GM18520 (cell line): ENCODE measurements at regions not wholly inside any gene's neighbourhood (a gene's known extent, or its start where the extent isn't known, plus 50 kb on each side); places are given as distances from the start of the nearest gene placed in this dataset.

ENCODE experiments used
- ATAC-seq: cut with Tn5 transposase; IDR thresholded peaks from one replicate; pipeline ENCODE4 v1.9.1; 2021; ENCODE audit not compliant: unreplicated experiment

DNA sequence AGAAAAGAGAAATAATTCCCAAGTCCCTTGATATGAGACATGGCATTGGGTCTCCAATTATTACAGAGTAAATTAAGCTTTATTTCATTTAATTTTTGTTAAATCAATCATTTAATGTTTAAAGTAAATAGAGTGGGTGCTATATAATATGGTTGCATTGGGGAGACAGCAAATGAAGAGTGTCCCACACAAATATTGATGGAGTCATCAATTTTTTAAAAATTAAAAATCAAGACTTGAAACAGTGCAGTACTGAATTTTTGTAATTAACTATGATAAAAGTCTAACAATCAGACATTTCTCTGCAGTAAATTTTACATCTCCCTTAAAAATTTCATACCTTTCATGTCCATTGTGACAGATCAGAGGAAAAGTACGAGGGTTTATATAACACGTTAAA is 193.9 kb upstream of the ID4 start:
- no peak for ATAC-seq

DNA sequence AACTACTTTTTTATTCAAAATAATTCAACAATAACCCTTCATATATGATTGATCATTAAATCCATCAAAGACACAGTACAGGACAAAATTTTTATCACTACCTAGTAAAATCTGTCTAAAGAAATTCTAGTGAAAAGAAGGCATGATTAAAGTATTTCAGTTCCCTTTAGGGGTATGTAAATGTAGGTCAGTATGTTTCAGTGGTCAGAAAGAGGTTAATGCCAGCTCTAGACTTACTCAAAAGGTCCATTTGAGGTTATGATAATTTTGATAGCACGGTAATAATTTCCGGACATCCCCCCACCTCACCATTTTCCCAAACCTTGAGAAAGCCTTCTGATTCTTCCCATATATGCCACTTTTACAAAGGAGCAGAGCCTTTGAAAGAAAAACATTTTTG is 193.5 kb upstream of the ID4 start:
- no peak for ATAC-seq

DNA sequence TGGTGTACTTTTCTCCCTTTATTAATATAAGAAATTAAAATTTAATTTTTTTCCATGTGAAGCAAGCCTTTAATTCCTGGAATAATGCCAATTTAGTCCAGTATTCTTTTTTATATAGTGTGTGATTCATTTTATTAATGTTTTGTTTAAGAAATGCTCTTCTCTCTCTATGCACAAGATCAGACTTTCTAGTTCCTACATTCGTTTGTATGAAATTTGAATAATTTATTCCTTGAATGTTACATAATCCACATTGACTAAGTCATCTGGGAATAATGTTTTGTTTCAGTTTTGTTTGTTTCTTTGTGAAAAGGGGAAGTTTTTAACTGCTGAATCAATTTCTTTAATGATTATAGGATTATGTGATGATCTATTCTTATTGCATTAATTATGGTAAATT is 181.4 kb upstream of the ID4 start:
- no peak for ATAC-seq

DNA sequence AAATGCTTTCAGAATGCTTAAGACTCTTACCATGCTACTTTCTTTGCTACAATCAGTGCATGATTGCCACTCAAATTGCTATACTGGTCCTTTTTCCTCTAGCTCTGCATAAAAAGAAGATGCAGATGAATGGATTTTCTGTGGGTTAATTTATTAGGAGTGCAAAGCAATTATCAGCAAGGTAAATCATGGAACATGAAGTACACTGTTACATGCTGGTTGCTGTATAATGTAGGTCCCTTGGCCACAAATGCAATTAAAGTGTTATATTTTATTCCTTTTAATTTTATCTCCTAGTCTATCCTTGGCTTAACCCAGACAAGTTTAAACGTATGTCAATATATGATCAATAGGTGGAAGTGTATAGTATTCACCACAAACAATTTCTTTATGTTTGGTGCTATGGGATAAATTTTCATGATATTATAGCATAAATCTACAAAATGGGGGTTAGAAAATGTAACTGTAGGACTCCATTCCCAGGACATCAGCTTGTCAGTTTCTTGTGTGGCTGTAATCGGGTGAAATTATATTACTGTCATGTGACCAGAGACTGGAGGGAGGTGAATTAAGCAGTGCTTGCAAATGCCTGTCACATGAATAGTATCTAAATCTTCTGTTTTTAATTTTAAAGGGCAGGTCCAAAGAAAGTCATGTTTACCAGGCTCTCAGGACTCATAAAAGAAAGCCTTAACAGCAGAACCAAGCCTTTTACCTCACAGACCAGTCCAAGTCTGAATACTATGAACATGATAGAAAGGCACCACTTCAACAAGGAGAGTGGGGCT is 176.9 kb upstream of the ID4 start:
- no peak for ATAC-seq

DNA sequence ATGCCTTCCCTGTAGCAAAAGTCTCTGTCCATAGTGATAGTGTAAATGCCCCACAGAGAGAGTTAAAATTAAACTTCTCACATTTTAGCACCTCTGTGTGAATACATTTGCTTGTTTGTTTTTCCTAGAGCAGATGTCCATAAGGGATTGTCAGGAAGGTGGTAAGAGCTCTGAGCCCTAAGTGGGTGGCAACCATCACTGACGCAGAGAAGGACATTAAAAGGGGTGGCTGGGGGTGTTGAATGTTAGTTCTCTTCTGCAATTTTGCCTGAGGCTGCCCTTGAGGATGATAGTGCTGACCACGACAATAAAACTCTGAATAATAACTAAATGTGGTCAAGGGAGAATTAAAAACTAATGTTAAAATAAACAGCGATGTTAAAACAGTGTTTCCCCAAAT is 174.3 kb upstream of the ID4 start:
- ATAC-seq, result no peak

DNA sequence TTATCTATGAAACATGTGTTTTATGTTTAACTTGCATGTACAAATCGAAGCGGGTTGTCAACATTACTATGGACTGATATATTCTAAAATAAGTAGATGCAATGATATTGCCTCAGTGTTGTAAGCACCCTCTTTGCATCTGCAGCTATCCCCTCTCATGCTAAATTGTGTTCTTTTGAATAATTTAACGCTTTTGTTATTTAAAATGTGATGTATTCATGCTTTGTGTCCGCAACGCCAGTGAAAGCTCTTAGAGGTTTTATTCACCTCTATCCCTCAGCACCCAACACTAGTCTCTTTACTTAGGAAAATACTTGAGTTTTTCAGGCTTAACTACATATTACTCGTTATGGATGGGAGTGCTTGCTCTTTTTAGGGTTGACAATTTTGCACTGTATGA is 173.7 kb upstream of the ID4 start:
- no peak for ATAC-seq

DNA sequence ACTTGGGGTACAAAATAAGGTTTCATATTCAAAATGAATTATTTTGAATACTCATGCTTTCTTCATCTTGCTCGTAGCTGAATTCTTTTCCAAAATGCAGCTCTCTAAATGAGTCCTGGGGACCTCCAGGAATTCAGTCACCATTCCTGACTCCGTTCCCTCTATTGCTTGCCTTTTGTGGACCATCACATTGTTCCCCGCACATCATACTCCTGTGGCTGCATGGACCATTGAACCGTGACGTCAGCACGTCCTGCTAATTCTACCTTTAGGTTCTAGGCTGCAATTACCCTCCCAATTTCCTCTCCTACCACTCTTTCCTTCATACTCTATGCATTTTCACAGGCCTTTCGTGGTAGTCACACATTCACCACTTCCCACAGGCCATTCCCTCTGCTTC is 173.1 kb upstream of the ID4 start:
- ATAC-seq, result no peak

DNA sequence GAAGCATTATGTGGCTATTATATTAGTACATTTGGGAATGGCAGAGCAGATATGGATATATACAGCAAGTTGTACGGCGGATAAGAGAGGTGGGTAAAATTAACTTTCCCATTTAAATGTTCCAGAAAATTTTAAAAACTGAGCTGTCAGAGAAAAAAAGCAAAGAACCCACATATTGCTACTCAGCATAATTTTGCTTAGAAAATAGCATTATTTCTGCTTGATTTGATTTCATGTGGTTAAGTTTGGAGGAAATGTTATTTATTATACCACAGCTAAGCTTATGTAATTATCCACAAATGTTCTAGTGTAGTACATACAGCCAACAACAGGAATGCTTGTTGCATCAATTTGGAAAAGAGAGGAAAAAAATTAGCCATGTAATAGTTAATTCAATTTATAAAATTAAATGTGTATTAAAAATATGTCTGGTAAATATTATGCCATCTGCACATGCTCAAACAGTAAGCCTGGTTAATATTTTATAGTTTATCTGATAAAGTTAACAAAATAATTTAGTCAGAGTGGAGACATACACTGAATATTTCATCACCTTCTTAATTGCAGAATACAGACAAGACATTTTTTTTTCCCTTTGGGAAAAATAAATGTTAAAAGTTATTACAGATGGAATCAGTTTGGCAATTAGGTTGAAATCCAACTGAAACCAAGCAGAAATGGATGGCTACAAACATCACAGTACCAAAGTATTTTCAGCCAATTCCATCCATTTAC is 172.1 kb upstream of the ID4 start:
- ATAC-seq, result no peak

DNA sequence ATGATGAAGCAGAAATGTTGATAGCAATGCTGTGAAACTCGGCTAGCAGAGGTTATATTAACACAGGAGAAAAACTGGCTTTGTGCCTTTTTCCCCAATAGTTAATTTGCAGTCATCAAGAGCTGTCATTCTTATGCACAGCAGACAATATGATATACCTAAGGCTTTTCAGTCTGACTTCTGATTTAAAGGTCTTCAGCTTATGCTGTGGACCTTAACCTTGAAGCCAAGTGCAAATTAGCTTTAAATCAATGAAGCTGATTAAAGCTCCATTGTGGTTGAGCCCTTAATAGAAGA is 171.6 kb upstream of the ID4 start:
- no peak for ATAC-seq

DNA sequence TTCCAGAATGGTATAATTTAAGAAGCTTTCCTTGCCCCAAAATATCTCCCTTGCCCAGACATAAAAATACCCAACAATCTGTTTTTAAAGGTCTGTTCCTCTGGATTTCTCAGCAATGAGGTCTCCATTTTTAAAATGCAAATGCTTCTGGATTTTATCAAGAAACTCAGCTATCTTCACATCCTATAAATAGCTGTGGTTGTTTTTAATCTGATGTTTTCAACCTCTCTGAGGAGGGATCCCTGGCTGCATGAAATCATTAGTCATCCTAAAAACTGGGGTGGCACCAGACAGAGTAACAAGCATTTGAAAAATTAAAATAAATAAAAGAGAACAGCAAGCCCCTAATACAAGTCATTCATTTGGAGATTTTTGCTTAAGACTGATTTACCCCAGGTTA is 168.5 kb upstream of the ID4 start:
- ATAC-seq, result no peak

DNA sequence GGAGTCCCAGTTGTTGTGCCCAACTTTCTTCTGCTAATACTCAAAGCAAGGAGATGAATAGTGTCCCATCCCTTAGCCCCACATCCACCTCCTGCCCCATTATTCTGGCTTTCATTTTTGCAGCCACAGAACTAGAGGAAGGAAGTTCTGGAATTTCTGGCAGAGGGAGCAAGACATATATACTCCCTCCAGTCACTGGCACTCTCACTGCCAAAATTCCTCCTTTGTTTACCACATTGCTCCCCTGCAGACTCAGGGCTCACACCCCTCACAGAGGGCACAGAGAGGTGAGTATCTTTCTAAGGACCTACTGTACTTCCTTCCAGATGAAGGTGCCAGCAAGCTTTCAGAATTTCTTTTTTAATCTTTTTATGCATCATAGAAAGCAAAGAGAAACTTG is 168.0 kb upstream of the ID4 start:
- ATAC-seq, result no peak

DNA sequence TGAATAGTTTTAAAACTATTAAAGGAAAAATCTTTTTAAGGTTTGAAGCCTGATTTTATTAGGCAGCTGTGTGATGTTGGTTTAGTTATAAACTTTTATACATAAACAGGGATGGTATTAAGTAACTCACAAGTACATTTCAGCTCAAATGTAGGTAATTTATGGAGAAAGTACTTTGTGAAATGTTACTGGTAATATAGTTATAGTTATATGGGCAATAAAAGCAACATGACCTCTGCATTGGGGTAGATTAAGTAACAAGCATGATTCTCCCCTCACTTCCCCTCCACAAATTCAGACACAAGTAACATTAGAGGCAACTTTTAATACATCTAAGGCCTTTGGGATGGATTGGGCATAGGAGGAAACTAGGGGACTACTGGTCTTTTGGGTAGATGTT is 154.3 kb upstream of the ID4 start:
- ATAC-seq, result no peak

DNA sequence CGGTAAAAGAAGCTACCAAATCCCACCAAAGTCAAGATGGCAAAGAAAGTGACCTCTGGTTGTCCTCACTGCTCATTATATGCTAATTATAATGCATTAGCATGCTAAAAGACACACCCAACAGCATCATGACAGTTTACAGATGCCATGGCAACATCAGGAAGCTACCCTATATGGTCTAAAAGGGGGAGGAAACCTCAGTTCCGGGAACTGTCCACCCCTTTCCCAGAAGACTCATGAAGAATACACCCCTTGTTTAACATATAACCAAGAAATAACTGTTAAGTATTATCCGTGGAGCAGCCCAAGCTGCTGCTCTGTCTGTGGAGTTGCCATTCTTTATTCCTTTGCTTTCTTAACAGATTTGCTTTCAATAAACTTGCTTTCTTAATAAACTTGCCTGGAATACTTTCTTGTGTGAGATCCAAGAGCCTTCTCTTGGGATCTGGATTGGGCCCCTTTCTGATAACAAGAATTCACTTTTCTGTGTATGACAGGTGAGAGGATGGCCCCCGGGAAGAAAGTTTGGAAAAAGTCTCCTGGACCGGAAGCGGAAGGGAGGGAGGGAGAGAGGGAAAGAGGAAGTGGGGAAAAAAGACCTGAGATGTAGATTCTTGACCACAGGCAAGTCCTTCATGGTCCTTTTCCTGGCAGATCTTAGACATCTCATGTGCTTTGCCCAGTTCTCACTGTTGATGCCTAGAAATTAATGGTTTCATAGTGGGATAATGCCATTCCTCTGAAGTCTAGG is 146.7 kb upstream of the ID4 start:
- no peak for ATAC-seq

DNA sequence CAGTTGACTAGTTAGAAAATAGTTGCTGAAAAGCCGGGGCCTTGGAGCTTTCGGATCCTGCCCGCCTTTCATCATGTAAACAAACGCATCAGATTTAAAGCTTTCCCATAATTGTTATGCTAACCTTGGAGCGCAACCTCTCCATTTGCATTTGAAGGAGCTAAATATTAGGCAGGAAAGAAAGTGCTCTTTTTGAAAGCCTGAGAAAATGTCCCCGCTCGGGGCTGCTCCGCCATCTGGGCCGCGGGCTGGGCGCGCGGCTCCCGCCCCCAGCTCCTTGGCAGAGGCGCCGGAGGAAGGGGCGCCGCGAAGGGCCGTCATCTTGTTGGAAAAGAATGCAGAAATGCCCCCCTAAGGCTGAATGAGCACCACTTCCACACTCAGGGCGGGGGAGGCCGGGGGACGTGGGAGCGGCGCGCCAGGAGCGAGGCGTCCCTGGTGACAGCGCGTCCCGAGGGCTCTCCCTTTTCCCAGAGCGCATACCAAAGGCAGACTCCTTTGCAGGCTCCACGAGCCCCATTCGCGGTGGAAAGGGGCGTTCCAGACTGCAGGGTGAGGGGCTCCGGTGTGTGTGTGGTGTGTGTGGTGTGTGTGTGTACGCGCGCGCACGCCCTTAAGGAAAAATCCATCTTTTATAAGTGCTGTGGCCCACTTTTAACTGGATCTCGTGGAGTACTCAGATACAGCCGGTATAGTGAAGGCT is 145.6 kb upstream of the ID4 start:
- no peak for ATAC-seq

DNA sequence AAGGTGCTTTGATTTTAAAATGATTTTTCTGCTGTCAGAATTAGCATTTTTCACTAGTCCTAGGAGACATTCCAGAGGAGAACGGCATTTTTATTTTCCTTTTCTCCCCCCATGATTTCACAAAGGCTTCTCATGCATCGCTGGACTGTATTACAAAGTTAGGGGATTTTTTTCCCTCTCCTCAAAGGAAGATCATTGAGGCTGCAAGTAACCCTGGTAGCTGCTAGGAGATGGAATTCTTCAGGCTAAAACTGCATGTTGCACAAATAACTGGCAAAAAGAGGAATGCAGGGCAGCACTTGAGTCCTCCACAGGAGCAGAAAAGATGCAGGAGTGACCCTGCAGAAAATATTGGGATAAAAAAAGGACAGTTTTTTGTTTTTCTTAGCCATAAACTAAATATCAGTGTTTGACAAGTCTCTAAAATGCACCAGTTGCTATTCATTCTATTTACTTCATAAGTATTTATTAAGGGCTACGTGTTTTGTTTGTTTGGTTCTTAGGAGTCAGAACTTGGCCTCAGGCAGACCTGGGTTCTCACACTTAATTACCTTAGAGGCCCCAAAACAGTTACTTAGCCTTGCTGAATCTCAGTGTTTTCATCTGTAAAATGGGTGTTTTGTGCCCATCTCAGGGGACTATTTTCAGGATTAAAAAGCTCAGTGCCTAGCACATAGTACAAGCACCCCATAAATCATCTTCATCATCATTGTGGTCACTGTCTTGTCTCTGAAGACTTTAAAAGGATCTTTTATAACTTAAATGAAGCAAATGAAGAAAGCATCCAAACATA is 144.5 kb upstream of the ID4 start:
- no peak for ATAC-seq

DNA sequence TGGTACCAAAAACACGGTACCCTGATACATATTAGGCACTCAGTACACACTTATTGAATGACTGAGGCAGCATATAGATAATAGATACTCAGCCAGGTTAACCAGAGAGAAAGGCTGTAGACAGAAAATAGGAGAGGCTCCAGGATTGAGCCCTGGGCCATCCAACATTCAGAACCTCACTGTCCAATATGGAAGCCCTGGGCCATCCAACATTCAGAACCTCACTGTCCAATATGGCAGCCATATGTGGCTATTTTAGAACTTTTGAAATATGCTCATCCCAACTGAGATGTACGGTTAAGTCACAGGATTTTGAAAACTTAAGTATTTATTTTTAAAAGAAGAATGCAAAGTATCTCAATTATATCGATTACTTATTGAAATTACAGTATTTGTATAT is 142.5 kb upstream of the ID4 start:
- no peak for ATAC-seq

DNA sequence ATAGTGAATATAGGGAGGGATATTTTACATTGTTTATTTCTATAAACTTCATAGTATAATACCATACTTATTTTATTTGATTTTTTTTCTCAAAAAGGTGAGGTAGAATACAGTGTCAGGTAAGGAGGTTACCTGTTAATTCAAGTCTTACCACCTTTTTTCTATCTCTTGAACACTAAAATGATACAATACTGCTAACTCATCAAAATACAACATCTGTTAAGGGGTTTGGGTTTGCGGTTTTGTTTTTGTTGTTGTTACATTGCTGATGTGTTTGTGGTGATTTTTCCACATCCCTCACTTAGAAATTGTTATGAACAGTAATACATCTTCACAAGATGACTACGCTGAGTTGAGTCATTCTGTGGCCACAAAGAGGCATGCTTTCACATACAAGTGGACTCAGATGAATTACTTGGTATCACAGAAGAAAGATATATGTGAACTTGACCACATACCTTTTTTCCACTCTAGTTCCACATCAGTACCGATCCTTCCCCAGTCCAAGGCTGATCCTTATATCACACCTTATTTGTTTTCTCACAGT is 139.4 kb upstream of the ID4 start:
- no peak for ATAC-seq

DNA sequence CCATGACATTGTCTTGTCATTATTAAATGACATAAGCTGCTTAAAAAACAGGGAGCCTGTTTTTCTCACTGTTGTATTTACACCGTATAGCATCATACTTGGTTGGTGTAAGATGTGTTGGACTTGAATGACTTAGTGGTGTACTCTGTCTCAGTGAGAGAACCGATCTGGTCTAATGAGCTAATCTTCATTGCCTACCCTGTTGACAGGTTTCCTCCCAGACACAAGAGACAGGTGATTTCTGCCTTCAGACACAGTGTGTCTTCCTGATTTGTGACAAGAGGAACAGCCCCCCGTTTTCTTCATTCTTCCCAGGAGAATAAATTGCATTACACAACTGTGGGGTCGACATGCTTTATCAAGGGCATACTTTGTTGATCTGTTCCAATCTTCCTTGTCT is 137.2 kb upstream of the ID4 start:
- ATAC-seq, result no peak

DNA sequence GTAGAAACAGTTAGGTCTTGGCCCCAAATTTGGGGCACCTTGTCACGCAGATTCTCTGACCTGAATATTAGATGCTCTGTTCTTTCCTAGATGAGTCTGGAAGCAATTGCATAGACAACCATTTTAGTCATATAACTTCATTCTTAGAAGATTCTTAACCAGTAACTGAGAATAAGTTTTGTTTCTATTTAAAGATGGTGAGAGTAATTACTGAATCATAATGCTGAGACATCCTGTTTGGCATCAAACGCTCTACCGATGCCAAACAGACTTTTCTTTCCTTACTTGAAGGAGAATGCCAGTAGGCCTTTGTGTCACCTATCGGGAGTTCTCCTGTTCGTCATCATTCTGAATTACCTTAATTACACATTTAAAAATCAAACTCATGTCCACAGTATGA is 131.6 kb upstream of the ID4 start:
- no peak for ATAC-seq

DNA sequence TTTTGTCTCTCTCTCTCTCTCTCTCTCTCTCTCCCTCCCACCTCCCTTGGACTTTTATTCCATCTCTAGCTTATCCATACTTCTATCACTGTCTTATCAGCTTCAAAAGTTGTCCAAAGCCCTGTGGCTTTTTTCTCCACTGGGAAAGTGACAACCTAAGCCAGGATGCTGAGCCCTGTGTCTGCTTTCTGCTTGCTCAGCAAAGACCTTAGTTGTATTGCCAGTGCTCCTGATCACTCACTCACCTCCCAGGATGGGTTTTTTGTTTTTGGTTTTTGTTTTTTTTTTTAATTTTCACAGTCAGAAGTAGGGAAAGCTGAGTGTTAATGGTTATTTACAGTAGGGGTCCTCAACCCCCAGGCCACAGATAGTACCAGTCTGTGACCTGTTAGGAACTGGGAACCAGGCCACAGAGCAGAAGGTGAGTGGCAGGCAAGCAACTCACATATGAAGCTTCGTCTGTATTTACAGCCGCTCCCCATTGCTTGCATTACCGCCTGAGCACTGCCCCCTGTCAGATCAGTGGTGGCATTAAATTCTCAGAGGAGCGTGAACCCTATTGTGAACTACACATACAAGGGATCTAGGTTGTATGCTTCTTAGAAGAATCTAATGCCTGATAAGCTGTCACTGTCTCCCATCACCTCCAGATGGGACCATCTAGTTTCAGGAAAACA is 125.0 kb upstream of the ID4 start:
- ATAC-seq, result no peak
